NCI-H1105 (cell line): ENCODE measurements at regions not wholly inside any gene's neighbourhood (a gene's known extent, or its start where the extent isn't known, plus 50 kb on each side); places are given as distances from the start of the nearest gene placed in this dataset.
"Not testable (repeated sequence)": the region's sequence is repeated elsewhere in the genome, so short reads cannot be mapped to it uniquely, and the experiment has no call there.

Experiments
- DNase-seq: peaks from one replicate; lab custom pipeline; 2025; lab: John Stamatoyannopoulos, UW

DNA sequence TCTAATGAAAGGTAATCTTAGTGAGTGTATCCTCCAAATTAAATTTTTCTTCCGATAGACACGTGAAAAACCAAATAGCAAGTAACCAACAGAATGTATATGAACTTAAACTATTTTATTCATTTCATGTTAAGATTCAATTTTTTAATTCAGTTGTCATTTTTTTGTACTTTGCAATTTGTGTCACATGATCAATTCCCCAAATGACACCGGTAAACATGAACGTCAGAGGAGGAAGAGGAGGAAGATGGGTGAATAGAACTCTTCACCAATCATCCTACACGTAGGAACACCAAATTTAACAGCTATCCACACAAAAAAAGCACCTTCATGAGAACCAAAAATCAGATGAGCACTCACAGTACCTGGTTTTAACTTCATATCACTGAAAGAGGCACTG is 401.4 kb upstream of the MIR17HG start:
- DNase-seq = not testable (repeated sequence)

DNA sequence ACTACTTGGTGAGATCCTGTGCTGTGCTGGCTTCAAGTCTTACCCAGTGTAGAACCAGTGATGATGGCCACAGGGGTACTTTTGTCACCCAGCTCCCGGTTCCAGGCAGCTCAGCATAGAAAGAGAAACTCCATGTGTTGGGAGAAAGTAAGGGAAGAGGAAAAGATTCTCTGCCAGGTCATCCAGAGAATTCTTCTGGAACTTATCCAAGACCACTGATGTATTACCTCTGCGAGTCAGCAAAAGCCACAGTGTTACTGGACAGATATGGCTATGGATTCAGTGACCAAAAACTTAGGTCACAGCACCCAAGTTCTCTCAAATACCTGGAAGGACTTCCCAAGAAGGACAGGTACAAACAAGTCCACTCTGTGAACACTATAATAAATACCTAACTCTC is 399.5 kb upstream of the MIR17HG start:
- DNase-seq = no peak

DNA sequence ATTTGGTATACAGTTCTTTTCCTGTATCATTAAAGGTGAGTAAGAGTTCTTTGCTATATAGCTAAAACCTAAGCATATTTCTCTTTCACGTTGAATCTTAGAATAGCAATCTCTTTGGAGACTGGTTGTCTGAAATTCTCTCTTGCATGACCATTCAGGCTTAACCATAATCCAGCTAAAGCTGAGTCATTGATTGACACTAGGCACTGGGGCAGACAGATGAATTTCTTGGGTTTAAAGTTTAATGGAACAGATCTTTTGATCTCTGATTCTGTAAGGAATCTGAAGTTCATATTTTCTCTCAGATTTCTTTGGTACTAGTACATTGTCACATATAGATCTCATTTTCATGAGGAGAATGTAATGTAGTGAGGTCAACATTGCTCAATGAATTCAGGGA is 397.3 kb upstream of the MIR17HG start:
- DNase-seq = no peak

DNA sequence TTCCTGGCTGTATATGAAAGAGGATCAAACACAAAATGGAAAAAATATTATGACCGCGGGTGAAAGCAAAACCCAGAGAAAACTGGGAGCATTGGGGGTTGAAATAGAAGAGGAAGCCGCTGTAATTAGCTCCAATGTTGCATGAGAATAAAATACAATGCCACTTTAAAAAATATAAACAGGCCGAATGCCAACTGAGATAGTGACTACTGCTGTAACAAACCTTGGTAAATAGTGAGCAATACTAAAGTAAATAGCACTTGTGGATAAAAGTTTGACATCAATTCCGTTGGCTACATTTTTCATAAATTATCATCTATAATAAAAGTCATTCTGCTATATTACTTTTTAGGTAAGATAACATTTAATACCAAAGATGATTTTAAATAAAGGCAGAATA is 395.8 kb upstream of the MIR17HG start:
- DNase-seq = no peak

DNA sequence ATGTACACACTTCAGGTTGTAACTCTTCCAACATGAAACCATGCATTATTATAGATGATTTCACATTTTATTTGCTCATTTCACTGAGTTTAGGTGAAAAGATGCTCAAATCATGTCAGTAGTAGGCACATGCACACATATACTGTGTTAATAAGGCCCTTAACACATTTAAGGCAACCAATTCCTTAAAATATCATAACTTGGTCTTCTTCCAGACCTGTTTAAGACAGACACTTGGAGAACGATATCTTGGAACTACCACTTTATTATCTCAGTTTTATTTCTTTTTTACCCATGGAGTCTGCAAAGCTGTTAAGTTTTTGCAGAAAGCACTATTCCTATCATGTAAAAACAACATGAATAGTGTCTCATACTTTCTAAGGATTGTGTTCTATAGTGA is 395.2 kb upstream of the MIR17HG start:
- no peak for DNase-seq

DNA sequence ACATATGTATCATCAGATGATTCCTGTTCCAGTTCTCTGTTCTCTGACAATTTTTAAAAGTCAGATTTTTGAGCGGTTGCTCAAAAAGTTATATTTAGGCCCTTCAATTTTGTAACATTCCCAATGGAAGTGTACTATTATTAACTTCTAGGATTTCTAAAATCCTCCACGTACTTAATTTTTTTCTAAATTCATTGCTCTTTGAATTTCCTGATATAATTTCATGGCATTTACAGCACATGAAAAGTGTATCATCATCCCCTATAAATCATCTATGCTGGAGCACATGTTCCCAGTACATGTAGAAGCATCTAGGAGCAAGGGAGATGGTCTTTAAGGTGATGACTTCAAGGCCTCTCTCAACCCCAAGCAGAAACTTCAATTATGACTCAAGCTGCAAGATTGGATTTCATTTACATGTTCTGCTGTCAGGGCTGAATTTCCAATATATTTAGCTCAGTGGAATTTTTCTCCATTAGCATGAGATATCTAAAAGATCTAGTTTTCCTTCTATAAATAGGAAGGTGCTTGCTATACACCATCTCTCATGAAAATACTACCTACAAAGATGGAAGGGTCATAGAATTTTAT is 392.8 kb upstream of the MIR17HG start:
- DNase-seq = no peak

DNA sequence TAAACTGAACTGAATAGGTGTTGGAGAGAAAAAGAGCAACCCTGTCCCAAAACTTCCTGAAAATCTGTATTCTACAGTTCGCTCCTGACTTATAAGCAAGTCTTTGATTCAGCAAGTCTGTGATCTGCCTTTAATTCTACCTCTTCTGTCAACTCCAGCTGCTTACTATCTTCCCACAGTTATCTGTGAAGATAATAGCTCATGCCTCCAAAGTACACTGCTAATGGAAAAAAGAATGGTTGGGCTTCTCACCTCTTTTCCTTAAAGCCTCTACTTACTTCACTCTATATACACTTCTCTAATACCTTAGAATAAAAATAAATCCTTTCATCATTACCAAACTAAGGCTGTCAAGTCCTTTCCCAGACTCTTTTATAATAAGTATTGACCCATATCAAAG is 391.5 kb upstream of the MIR17HG start:
- no peak for DNase-seq

DNA sequence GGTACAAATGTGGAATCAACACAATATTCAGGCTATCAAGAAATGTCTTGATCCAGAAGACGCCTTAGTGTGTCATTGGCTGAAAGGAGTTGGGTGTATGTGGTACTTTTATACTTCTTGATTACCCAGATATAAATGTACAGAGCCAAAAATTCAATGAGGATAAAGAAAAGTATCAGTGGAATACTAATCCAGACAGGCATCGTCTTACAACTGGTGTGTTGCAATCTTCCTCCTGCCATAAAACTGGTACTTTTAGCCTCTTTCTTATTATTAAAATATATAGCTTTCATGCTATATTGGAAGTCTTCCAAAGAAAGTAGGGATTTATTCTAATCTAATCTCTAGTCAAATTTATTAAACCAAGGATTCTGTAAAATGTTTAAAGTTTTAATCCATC is 388.6 kb upstream of the MIR17HG start:
- no peak for DNase-seq

DNA sequence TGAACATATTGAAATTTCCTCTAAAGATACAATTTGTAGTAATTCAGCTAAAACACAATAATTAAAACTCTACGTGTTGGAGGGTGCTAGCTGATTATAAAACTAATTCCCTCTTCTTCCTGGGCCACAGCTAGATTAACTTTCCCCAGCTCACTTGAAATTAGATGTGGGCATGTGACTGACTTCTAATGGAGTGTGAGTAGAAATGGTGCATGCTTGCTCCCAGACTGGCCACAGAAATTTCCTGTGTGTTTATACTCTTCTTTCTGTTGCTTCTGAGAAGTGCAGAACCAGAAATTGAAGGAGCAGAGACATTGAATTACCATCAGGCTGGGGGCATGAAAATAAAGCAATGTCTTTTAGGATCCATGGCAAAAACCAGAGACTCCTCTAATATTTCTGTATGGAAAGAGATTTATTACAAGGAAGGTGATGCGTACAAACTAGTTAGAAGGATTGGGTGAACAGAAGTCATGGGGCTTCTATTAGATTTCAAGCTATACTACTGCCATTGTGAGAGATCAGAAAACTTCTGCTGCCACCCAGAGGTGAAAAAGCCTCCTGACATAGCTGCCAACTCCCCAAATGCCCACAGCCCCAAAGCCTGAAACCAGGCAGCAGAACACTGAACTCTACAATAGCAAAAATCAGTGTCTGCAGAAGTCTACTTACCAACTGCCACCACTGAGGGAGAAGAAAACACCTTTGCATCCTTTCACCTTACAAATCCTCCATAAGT is 379.2 kb upstream of the MIR17HG start:
- DNase-seq = peak; percentile 2

DNA sequence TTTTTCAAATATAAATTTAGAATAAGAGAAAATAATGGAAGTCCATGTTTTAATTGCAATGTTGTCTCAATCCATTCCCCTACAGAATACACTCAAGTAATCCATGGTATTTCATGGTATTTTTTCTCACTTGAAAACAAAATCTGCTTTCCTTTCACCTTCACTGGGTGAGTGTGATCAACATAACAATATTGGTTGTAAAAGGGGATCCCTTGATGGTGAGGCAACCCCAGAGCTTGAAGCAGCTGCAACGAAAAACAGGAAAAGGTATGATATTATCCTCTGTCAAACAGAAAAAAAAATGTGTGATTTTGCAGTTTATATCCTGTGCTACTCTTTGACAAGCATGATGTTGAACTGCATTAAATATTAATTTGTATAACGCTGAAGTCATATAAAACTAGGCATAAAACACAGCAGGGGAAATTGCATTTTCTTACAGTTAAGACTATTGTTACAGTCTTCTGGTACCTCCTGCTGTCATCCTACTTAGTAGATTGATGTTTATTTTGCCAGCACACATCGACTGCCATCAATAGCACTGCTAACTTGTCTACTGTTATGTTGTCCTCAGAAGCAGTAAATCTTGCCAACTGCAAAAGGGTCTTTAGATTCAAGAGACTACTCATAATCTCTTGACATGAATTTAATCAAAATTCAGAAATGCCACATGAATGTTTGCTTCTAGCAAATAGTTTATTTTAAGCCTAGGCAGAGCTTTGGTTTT is 373.1 kb upstream of the MIR17HG start:
- DNase-seq = no peak

DNA sequence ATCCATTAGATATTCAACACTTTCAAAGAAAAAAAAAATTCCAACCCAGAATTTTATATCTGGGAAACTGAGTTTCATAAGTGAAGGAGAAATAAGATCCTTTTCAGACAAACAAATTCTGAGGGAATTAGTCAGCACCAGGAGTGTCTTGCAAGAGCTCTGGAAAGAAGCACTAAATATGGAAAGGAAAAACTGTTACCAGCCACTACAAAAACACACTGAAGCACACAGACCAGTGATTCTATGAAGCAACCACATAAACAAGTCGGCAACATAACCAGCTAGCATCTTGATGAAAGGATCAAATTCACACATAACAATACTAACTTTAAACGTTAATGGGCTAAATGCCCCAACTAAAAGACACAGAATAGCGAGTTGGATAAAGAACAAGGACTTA is 368.4 kb upstream of the MIR17HG start:
- no peak for DNase-seq

DNA sequence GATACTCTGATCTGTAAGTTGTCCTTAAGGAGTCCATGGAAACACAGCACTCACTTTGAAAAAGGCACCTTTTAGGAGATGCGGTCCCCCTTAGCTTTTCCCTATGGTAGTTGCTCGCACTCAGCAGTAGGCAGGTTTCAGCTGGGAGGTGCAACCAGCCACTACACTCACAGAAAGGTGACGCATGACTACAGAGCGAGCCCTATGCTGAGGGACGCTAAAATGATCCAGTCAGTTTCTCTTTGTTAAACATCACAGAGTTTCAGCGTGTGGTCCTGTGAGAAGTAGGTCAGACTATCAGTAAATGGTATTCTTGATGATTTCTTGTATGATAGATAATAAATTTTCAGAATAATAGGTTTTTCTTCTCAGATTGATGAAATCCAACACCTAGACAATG is 362.7 kb upstream of the MIR17HG start:
- no peak for DNase-seq

DNA sequence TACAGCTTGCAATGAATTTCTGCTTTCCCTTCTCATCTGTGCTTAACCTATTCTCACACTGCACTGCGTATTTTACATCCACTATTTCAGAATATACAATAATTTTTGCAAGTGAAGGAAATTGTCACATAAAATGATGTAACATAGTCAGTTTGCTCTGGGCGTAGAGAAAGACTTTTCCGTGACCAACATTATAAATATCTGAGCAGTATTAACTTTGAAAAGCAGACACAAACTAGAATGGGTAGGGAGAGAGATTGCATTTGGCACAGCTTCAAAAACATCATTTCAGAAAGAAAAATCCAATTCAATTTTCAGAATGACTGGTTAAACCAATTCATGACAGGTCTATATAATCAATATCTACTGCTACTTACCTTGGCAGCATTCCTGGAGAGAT is 352.5 kb upstream of the MIR17HG start:
- DNase-seq = no peak

DNA sequence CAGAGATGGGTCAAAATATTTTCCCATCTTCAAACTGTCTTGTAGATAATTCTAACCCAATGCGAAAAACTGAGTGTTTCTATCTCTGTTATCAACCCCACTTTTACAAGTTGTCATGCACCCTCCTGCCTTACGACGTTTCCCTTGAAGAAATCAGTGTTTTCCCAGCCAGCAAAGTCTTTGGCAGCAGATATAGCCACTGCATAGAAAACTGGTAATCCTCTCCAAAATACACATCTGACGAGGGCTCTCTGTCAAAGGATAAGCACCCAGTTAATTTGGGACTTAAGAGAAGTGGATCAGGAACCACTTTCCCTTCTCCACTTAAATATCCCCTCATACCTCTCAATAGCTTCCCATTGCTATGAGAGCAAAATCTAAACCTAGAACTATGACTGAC is 351.9 kb upstream of the MIR17HG start:
- DNase-seq = no peak

DNA sequence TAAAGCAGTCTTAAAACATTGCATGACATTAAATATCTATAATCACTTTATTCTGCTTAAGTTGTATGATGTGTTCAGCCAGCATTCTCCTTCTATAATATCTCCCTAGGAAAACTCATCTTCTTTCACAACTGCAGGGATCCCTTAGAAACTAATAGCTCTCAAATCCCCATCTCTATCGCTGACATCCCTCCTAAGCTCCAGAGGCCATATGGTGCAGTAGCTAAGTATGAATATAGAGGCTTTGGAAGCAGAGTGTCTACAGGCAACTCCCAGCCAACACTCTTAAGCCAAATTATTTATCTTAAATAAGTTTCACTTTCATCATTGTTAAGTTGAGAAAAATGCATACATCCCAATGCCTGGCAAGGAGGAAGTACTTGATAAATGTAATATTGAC is 349.5 kb upstream of the MIR17HG start:
- no peak for DNase-seq

DNA sequence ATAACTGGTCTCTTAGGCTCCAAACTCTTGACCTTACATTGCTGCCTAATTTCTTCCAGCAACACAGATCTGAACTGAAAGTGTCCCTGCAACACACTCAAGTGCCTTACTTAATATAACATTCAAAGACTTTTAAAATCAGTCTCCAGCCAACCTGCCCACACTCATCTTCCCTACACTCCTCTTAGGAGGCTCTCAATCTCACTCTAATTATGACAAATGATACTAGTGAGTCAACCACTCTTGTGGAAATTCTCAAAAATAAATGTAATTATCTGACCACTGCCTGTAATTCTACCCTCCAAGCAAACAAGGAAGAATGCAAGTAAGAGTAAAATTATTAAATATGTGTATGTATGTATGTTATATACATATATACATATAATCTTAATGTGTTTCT is 348.1 kb upstream of the MIR17HG start:
- DNase-seq = no peak

DNA sequence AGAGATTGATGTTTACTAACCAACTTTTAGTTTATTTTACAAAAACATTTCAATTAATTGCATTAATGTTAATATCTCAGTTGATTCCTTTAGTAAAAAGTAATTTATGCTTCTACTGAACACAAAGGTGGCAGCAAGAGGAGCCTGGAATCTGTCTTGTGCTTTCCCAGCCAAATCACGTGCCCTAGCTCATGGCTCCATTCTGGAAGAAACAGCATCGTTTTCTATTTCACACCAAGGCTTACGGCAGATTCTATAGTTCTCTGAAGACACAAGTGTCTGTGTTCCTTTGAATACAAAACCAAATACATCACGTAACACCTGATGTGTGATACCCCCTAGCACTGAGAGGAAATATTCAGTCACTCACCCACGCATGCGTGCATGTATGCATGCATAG is 346.1 kb upstream of the MIR17HG start:
- no peak for DNase-seq

DNA sequence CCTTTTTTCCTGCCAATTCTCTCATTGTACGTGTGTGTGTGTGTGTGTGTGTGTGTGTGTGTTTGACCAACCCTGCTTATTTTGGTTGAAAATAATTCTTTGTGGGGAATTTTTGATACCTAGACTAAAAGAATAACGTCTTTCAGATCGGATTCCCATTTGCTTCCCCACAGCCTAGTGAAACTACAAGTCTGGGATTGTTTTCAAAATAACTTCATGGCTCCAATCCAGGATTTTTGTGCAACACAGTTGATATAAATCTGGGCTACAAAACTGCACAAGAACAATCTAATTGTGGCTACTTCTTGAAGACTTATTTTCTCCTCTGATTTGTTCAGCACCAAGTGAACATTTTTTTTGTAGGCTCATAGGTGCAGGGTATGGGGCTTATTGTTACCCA is 332.8 kb upstream of the MIR17HG start:
- no peak for DNase-seq

DNA sequence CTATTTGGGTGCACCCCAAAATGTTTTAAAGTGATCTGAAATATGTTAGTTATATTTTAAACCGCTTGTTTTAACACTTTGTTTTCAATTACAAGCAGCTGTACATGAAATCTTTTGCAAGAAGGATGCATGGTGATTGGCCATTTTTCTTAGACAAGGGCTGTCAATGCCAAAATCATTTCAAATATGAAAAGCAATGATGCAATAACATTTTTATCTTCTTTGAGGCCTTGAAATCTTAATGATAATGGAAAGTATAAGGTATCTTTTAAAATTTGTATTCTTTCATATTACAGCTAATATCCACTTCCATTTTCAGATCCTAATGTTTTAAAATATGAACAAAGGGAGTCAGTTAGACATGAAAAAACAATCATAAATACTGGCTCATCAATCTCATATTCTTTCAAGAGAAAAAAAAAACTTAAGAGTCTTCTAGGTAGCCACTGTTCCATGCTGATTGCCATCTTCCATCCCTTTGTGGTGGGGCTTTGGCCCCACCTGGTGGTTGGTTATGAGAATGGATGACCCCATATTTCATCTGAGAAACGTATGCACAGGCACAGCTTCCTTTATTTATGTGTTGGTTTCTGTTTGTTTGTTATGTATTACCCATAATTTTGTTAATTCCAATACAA is 330.3 kb upstream of the MIR17HG start:
- DNase-seq = no peak

DNA sequence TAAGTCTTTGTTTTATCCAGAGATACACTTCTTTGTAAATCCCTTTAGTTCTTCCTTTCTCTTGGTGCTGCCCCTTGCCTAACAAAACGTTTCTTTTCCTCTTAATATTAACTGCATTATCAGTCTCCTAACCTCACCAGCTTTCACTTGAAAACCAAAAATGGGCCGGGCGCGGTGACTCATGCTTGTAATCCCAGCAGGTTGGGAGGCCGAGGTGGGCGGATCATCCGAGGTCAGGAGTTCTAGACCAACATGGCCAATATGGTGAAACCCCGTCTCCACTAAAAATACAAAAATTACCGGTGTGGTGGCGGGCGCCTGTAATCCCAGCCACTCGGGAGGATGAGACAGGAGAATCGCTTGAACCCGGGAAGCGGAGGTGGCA is 329.8 kb upstream of the MIR17HG start:
- DNase-seq = no peak

DNA sequence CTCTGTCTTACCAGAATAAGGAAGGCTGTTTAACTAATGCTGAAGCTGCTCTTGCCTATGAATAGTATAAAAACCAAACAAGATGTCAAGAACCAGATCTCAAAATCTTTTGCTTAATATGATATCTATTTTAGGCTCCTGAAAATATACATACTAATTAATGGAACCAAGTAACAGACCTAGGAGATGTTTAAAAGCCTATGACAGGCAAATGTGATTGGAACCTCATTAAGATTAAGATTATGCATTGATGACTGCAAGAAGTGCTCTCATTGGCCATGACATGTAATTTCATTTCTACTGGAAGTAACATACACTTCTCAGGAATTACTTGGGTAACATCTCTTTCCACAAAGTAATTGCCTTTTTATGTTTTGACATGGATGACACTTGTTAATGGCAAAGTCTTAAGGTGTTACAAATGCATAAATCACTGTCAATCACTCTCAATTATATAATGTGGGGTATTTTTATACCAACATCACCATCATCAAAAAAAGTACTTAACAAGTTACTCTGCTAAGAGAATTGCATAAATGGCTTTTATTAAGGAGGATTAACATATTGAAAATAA is 326.9 kb upstream of the MIR17HG start:
- no peak for DNase-seq

DNA sequence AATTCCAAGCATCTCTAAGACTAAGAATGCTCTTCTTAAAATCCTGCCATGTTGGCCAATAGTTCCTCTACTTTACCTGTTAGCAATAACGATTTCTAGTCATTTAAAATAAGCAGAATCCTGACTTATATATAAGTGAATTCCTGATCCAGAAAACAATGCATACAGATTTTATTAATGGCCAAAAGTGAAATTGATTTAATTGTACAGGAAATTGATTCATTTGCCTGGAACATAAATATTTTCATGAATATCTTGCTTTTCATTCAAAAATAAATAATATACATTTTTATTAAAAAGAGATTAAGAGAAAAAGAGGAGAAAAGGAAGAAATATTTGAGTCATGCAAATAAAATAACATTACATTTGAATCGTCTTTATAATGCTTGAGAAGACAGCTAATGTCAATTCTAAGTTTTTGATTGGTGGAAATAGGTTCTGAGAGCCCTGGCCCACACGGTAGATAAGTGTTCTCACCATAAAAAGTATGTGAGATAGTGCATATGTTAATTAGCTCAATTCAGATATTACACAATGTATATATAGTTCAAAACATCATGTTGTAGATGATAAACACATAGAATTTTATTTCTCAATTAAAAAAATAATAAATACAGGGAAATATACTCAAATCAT is 323.2 kb upstream of the MIR17HG start:
- DNase-seq = no peak
